Neural cell (in vitro differentiated cells): ENCODE measurements at regions not wholly inside any gene's neighbourhood (a gene's known extent, or its start where the extent isn't known, plus 50 kb on each side); places are given as distances from the start of the nearest gene placed in this dataset.

ENCODE experiments used
- H2AFZ ChIP-seq: fragments of 200-600, 300-800 bp; sonication (generic), shearing (Covaris generic); 2 replicates; pipeline ENCODE4 v1.6.0; 2014; ENCODE audit warnings: low read depth, mild to moderate bottlenecking, antibody characterized with exemption, low read length, moderate library complexity
- H3F3A ChIP-seq: fragments of 200-600 bp; shearing (Covaris generic); 2 replicates; pipeline ENCODE4 v1.6.1; 2016; ENCODE audit warnings: mild to moderate bottlenecking, moderate library complexity, mixed read lengths, antibody characterized with exemption, low read length; ENCODE audit not compliant: insufficient read depth, poor library complexity, severe bottlenecking
- H3K27ac ChIP-seq: fragments of 200-600, 300-800 bp; sonication (generic), shearing (Covaris generic); 2 replicates; pipeline ENCODE4 v1.5.1; 2014; ENCODE audit warnings: mild to moderate bottlenecking, low read length, moderate library complexity
- H3K27me3 ChIP-seq: fragments of 300-800, 200-600 bp; sonication (generic), shearing (Covaris generic); 2 replicates; pipeline ENCODE4 v1.6.0; 2014; ENCODE audit warnings: mild to moderate bottlenecking, low read depth, low read length, moderate library complexity; ENCODE audit not compliant: insufficient read depth
- H3K36me3 ChIP-seq: fragments of 300-800, 200-600 bp; sonication (generic), shearing (Covaris generic); 2 replicates; pipeline ENCODE4 v1.5.1; 2014; ENCODE audit warnings: mild to moderate bottlenecking, antibody characterized with exemption, low read length, moderate library complexity; ENCODE audit not compliant: insufficient read depth
- H3K4me2 ChIP-seq: fragments of 300-800, 200-600 bp; sonication (generic), shearing (Covaris generic); 2 replicates; pipeline ENCODE4 v1.6.0; 2014; ENCODE audit warnings: mild to moderate bottlenecking, low read length
- H3K4me3 ChIP-seq: fragments of 300-800, 200-600 bp; sonication (generic), shearing (Covaris generic); 2 replicates; pipeline ENCODE4 v1.5.1; 2014; ENCODE audit warnings: mild to moderate bottlenecking, low read length, moderate library complexity
- H3K79me2 ChIP-seq: fragments of 200-600 bp; shearing (Covaris generic); replicated peaks from 2 replicates; pipeline ENCODE4 v1.6.0; 2014; ENCODE audit warnings: mild to moderate bottlenecking, low read length, moderate library complexity; ENCODE audit not compliant: insufficient read depth
- H3K9ac ChIP-seq: fragments of 300-800, 200-600 bp; sonication (generic), shearing (Covaris generic); 2 replicates; pipeline ENCODE4 v1.6.1; 2016; ENCODE audit warnings: mild to moderate bottlenecking, low read length, mixed read lengths
- H3K9me2 ChIP-seq: fragments of 200-600 bp; shearing (Covaris generic); 2 replicates; pipeline ENCODE4 v1.6.1; 2016; ENCODE audit warnings: mild to moderate bottlenecking, low read length, mixed read lengths; ENCODE audit not compliant: insufficient read depth
- H3K9me3 ChIP-seq: fragments of 200-600, 300-800 bp; sonication (generic), shearing (Covaris generic); 2 replicates; pipeline ENCODE4 v1.6.1; 2016; ENCODE audit warnings: mild to moderate bottlenecking, mixed run types, low read length, moderate library complexity, mixed read lengths
- H4K20me1 ChIP-seq: fragments of 200-600 bp; shearing (Covaris generic); 2 replicates; pipeline ENCODE4 v1.6.1; 2016; ENCODE audit warnings: mild to moderate bottlenecking, mixed run types; ENCODE audit not compliant: insufficient read depth
- CTCF ChIP-seq: fragments of 450-650 bp; IDR thresholded peaks from 2 replicates; pipeline ENCODE4 v1.5.1; 2014; ENCODE audit warnings: antibody characterized with exemption, mild to moderate bottlenecking, moderate library complexity; ENCODE audit not compliant: poor library complexity, severe bottlenecking
- EP300 ChIP-seq: fragments of 450-650 bp; conservative IDR thresholded peaks from 2 replicates; pipeline ENCODE4 v1.6.1; 2014; ENCODE audit warnings: antibody characterized with exemption, mild to moderate bottlenecking, moderate library complexity; ENCODE audit not compliant: poor library complexity, severe bottlenecking
- EZH2 ChIP-seq: fragments of 200-600, 300-800 bp; shearing (Covaris generic), sonication (generic); IDR thresholded peaks from 2 replicates; pipeline ENCODE4 v1.6.1; 2014; ENCODE audit warnings: antibody characterized with exemption, low read length, borderline replicate concordance, mild to moderate bottlenecking; ENCODE audit not compliant: insufficient read depth, poor library complexity, severe bottlenecking
- MXI1 ChIP-seq: fragments of 450-650 bp; conservative IDR thresholded peaks from 2 replicates; pipeline ENCODE4 v1.6.1; 2014; ENCODE audit warnings: antibody characterized with exemption, mild to moderate bottlenecking; ENCODE audit not compliant: poor library complexity, severe bottlenecking
- POLR2AphosphoS5 ChIP-seq: IDR thresholded peaks from 2 replicates; pipeline ENCODE4 v1.6.1; 2012
- RAD21 ChIP-seq: fragments of 450-650 bp; conservative IDR thresholded peaks from 2 replicates; pipeline ENCODE4 v1.6.1; 2014; ENCODE audit warnings: antibody characterized with exemption, mild to moderate bottlenecking, moderate library complexity
- REST ChIP-seq: IDR thresholded peaks from 2 replicates; pipeline ENCODE4 v1.6.1; 2012; ENCODE audit warnings: borderline replicate concordance
- SMC3 ChIP-seq: fragments of 450-650 bp; conservative IDR thresholded peaks from 2 replicates; pipeline ENCODE4 v1.6.1; 2014; ENCODE audit warnings: antibody characterized with exemption, mild to moderate bottlenecking, moderate library complexity; ENCODE audit not compliant: poor library complexity
- TAF1 ChIP-seq: IDR thresholded peaks from 2 replicates; pipeline ENCODE4 v1.6.1; 2012; ENCODE audit warnings: low read depth

DNA sequence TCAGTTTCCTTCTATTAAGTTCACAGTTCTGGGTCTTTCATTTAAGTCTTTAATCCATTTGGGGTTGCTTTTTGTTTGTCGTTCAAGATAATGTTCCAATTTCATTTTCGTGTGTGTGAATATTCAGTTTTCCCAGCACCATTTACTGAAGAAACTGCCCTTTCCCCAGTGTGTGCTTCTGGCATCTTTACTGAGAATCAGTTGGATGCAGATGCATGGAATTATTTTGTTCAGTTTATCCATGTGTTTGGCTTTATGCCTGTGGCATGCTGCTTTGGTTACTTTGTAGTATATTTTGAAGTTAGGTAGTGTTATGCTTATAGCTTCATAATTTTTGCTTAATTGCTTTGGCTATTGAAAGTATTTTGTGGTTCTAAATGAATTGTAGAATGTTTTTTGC lies 163.8 kb upstream of the HDX start:
- H4K20me1 ChIP-seq, result no peaks in the 10 kb centered on the region

DNA sequence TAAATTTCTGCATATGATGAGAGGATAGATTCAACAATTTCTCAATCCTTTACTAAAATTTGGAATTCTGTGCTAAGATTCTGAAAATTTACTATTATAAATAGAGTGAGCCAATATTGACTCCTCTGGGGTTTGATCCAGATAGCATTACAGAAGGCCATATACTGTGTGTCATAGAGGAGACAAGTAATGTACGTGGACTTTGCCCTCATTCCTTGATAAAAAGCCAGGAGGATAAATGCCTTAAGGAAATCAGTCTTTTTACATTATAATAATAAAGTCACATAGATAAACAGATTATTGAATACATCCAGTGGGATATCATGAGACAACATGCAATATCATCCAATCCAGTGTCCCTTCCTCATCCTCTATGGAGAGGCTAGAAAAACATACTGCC lies 188.0 kb upstream of the HDX start:
- H3K79me2 ChIP-seq, result no peaks in the 10 kb centered on the region
- H3K36me3 ChIP-seq, result no peaks in the 10 kb centered on the region
- H4K20me1 ChIP-seq, result no peaks in the 10 kb centered on the region
- H3K9me2 ChIP-seq, result no peaks in the 10 kb centered on the region
- H3K27ac ChIP-seq, result no peak overlapping the region
- no peak overlapping the region for H3K4me3 ChIP-seq
- H3K9ac ChIP-seq, result no peak overlapping the region
- no peak overlapping the region for H3K4me2 ChIP-seq
- no peaks in the 10 kb centered on the region for H3K27me3 ChIP-seq
- H3K9me3 ChIP-seq, result no peaks in the 10 kb centered on the region
- no peak overlapping the region for H2AFZ ChIP-seq
- H3F3A ChIP-seq, result no peaks in the 10 kb centered on the region
- TF ChIP-seq TAF1 (no peak), POLR2AphosphoS5 (no peak), SMC3 (no peak), MXI1 (no peak), EP300 (no peak), REST (no peak), RAD21 (no peak), EZH2 (no peak)

More for the DNA sequence above, 163.8 kb upstream of the HDX start:
- Histone ChIP-seq H2AFZ (no peak overlapping the region), H3K4me3 (no peak overlapping the region), H3K36me3 (no peaks in the 10 kb centered on the region), H3F3A (no peaks in the 10 kb centered on the region), H3K9me2 (no peaks in the 10 kb centered on the region), H3K9me3 (no peaks in the 10 kb centered on the region), H3K27ac (no peak overlapping the region), H3K79me2 (no peaks in the 10 kb centered on the region), H3K4me2 (no peak overlapping the region), H3K9ac (no peak overlapping the region), H3K27me3 (no peaks in the 10 kb centered on the region)
- TF ChIP-seq POLR2AphosphoS5, result no peak
- TF ChIP-seq RAD21, result no peak
- TF ChIP-seq SMC3, result no peak
- TF ChIP-seq REST, result no peak
- TF ChIP-seq TAF1, result no peak
- TF ChIP-seq EP300, result no peak
- no peak for TF ChIP-seq CTCF
- TF ChIP-seq MXI1, result no peak
- no peak for TF ChIP-seq EZH2
